Skeletal muscle tissue (tissue), 3 donors: ENCODE measurements at regions not wholly inside any gene's neighbourhood (a gene's known extent, or its start where the extent isn't known, plus 50 kb on each side); places are given as distances from the start of the nearest gene placed in this dataset.

ENCODE experiments used
- H3K27ac ChIP-seq: one replicate; pipeline ENCODE4 v1.7.0; 2013; ENCODE audit warnings: mild to moderate bottlenecking, low read depth, low read length, inconsistent platforms
- H3K27me3 ChIP-seq, 3 donors: one replicate each; pipeline ENCODE4 v1.7.0; 2013; ENCODE audit warnings: low read length in 3 of 3; ENCODE audit not compliant: control insufficient read depth in 3 of 3, insufficient read depth in 3 of 3
- H3K36me3 ChIP-seq, 3 donors: one replicate each; pipeline ENCODE4 v1.7.0; 2013; ENCODE audit warnings: low read length in 3 of 3; ENCODE audit not compliant: control insufficient read depth in 3 of 3, insufficient read depth in 3 of 3
- H3K4me1 ChIP-seq, 3 donors: one replicate each; pipeline ENCODE4 v1.7.0; 2013; ENCODE audit warnings: low read length in 3 of 3, mild to moderate bottlenecking in 3 of 3; ENCODE audit not compliant: control insufficient read depth in 3 of 3, insufficient read depth in 3 of 3
- H3K4me3 ChIP-seq, 3 donors: one replicate each; pipeline ENCODE4 v1.7.0; 2013; ENCODE audit warnings: low read length in 3 of 3
- H3K9ac ChIP-seq, 3 donors: one replicate each; pipeline ENCODE4 v1.7.0; 2013; ENCODE audit warnings: low read length in 3 of 3, mild to moderate bottlenecking in 3 of 3, moderate library complexity in 2 of 3, low read depth in 1 of 3
- H3K9me3 ChIP-seq, 3 donors: one replicate each; pipeline ENCODE4 v1.7.0; 2013; ENCODE audit warnings: low read length in 3 of 3; ENCODE audit not compliant: control insufficient read depth in 3 of 3
- donor health status: Osteomylitis.

DNA sequence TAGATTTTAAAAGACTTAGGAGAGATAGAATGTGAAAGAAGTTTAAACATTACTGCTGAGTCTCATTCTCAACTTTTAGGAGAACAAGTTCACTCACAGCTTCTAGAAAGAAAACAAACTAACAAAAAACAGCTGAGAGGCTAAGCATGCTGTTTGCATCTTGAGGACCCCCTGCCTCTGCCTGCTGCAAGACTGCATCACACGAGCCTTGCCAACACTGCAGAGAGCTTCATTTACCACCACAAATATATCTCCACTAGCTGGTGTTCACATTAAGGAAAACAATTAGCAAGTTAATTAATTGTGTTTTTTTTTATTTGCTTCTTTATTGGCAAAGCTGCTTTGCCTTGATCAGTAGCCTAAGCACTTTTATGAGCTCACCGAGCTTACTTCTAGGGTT is 336.6 kb upstream of the KIAA1217 start:
- no peaks in the 10 kb centered on the region for H3K4me1 ChIP-seq
- H3K9me3 ChIP-seq = no peaks in the 10 kb centered on the region
- no peaks in the 10 kb centered on the region for H3K36me3 ChIP-seq
- no peak overlapping the region for H3K27ac ChIP-seq
- no peak overlapping the region for H3K4me3 ChIP-seq
- no peaks in the 10 kb centered on the region for H3K27me3 ChIP-seq
- no peak overlapping the region for H3K9ac ChIP-seq

DNA sequence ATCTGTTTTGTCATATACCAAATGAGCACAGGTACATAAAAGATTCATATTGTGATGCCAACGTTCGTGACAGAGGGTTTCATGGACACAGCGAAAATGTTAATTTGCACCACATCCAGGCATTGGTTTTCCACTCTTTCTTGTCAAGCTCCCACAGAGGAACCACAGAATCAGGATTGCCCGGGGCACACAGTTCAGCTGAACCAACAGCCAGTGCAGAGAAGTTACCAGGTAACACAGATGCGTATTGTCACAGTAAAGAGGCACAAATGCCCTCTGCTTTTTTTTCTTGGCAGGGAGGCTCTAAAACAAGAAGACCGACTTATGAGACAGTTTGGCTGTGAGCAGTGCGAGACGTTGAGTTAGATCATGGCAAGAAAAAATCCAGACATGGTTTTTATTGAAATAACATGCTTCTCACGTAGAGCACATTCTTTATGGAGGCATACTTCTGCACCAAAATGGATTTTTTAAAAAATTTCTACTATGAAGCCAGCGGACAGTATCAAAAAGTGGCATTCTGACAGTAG is 331.1 kb upstream of the KIAA1217 start:
- Histone ChIP-seq H3K27me3 (no peaks in the 10 kb centered on the region), H3K36me3 (no peaks in the 10 kb centered on the region), H3K27ac (no peak overlapping the region), H3K9me3 (no peaks in the 10 kb centered on the region), H3K4me1 (no peaks in the 10 kb centered on the region), H3K4me3 (no peak overlapping the region), H3K9ac (no peak overlapping the region)

DNA sequence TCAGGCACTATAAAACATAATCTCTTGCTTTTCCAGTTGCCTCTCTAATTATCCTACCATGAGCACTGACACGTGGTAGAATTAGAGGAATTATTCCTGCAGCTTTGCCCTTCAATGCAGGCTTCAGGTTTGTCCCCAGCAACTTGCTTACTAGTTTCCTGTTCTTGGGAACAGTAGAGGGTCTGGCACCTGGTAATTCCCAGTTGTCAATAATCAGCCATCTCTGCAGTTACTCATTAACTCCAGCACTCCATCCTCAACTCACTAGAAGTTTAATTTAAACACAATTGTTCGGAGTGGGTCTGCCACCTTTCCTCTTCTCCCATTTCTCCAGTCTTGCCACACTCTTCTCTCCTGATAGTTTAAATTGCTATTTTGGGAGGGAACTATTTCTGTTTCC is 324.3 kb upstream of the KIAA1217 start:
- H3K27me3 ChIP-seq = no peaks in the 10 kb centered on the region
- no peaks in the 10 kb centered on the region for H3K4me1 ChIP-seq
- H3K9me3 ChIP-seq = no peaks in the 10 kb centered on the region
- no peak overlapping the region for H3K27ac ChIP-seq
- no peaks in the 10 kb centered on the region for H3K36me3 ChIP-seq
- H3K9ac ChIP-seq = no peak overlapping the region
- no peak overlapping the region for H3K4me3 ChIP-seq

DNA sequence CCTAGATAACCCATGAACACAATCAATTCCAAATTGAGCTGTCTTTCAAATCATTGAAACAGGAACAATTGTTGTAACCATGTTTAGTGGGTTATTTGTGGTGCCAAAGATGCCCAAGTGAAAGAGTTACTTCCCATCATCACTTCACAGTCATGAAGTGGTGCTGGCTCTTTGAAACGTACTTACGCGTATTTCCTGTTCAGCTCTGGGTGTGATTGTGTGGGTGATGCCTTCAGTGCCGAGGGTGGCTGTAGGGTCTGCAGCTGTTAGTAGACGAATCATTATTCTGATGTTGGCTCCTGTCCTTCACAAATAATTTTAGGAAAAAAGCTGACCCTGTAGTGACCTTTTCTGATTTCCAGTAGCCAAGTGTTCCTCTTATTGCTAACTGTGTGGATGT is 323.1 kb upstream of the KIAA1217 start:
- Histone ChIP-seq H3K27me3 (no peaks in the 10 kb centered on the region), H3K4me3 (no peak overlapping the region), H3K9me3 (no peaks in the 10 kb centered on the region), H3K4me1 (no peaks in the 10 kb centered on the region), H3K27ac (no peak overlapping the region), H3K9ac (no peak overlapping the region), H3K36me3 (no peaks in the 10 kb centered on the region)

DNA sequence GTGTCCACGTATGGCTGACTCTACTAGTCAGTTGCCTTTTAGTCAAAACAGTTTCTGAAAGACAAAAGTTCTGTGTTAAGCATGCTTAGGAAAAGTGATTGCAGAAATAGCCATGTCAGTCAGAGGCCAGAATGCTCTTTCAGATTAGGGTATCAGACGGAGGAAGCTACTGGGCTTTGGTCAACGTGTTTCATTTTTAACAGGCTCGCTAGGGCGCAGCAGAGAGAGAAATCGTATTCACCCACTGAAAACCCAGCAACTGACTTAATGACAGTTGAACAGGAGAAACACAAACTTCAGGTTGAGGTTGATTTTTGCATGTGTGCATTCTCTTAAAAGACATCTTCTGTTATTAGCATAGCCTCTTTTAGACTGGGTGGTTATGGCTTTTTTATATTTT is 322.6 kb upstream of the KIAA1217 start:
- no peak overlapping the region for H3K27ac ChIP-seq
- H3K4me3 ChIP-seq = no peak overlapping the region
- H3K27me3 ChIP-seq = no peaks in the 10 kb centered on the region
- H3K36me3 ChIP-seq = no peaks in the 10 kb centered on the region
- no peak overlapping the region for H3K9ac ChIP-seq
- H3K4me1 ChIP-seq = no peaks in the 10 kb centered on the region
- H3K9me3 ChIP-seq = no peaks in the 10 kb centered on the region

DNA sequence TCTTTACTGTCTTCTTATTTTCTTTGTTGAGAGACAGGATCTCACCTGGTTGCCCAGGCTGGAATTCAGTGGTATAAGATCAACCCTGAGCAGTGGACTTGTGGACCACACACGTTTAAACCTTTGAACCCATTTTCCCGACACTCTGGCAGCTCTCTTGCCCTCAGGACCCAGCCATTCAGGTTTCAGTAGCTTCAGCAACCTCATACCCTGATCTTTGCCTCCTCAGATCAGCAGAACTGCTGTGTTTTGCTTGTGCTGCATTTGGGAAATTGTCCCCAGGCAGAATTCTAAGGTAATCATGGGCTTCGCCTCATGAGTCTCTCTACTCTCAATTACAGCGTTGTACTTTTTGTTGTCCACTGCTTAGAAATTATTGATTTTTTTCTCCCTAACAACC is 317.6 kb upstream of the KIAA1217 start:
- Histone ChIP-seq H3K27ac (no peak overlapping the region), H3K27me3 (no peaks in the 10 kb centered on the region), H3K4me3 (no peak overlapping the region), H3K4me1 (no peaks in the 10 kb centered on the region), H3K9ac (no peak overlapping the region), H3K9me3 (no peaks in the 10 kb centered on the region), H3K36me3 (no peaks in the 10 kb centered on the region)

DNA sequence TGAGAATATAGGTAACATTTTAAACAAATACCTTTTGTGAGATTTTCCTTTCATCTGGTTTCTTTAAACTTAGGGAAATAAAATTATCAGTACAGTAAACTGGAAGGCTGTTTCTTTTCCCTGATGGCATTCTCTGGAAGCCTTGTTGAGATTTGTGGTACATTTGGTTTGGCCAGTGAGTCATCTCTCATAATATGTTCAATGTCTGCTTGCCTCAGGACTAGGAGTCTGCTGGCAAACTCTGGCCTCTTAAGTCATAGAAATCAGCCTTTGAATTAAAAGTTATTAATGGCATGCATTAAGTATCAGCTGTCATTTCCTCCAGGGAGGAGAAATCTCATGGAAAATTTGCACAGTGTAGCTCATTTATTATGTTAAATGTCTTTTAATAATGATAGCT is 316.6 kb upstream of the KIAA1217 start:
- Histone ChIP-seq H3K27me3 (no peaks in the 10 kb centered on the region), H3K9me3 (no peaks in the 10 kb centered on the region), H3K27ac (no peak overlapping the region), H3K9ac (no peak overlapping the region), H3K4me1 (no peaks in the 10 kb centered on the region), H3K4me3 (no peak overlapping the region), H3K36me3 (no peaks in the 10 kb centered on the region)

DNA sequence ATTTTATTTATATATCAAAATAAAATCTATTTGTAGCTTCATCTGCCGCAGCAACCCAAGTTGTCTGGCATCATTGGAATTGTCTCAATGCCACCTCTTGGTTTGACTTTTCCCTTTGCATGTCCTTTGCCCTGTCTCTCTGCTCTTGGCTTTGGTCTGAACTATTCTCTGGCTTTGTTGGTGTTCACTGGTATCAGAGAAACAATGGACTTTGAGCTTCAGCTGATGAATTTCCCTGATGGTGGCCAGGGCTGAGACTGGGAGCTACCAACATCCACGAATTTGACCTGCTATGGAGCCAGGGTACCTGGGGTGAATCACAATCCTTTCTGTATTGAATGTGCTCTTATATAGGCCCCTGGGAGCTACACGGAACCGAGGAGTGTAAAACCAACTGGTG is 311.7 kb upstream of the KIAA1217 start:
- H3K4me1 ChIP-seq = no peaks in the 10 kb centered on the region
- H3K36me3 ChIP-seq = no peaks in the 10 kb centered on the region
- no peak overlapping the region for H3K9ac ChIP-seq
- no peak overlapping the region for H3K27ac ChIP-seq
- no peaks in the 10 kb centered on the region for H3K9me3 ChIP-seq
- no peaks in the 10 kb centered on the region for H3K27me3 ChIP-seq
- H3K4me3 ChIP-seq = no peak overlapping the region

DNA sequence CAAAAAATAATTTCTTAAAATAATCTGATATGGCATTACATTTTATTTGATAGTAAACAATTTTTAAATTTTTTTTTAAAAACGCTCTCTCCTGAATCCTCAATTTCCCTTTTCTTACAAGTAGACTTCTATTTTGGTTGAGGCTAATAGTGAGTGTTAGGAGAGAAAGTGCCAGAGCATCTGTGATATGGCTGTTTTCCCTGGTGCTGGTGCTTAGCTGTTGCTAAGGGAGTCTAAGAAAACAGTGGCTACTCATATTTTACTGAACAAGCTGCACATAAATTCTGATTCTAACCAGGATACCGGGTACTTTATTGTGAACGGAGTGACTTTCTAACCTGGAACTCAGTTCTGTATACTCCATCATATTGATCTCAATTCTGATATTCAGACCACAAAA is 311.1 kb upstream of the KIAA1217 start:
- Histone ChIP-seq H3K36me3 (no peaks in the 10 kb centered on the region), H3K4me3 (no peak overlapping the region), H3K9ac (no peak overlapping the region), H3K4me1 (no peaks in the 10 kb centered on the region), H3K9me3 (no peaks in the 10 kb centered on the region), H3K27ac (no peak overlapping the region), H3K27me3 (no peaks in the 10 kb centered on the region)

DNA sequence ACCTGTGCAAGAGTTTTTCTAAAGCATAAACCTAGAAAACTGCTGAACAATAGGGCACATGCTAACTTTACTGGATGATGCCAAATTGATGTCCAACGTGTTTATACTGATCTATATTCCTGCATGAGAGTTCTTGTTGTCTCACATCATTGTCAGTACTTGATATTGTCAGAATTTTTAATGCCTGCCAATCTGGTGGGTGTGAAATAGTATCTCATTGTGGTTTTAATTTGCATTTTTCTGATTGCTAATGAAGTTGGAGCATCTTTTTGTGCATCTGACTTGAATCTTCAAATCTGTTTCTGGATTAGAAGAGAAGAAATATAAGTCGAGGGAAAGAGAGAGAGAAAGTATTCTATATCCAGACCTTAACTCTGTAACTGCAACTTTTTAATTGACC is 309.8 kb upstream of the KIAA1217 start:
- Histone ChIP-seq H3K9me3 (no peaks in the 10 kb centered on the region), H3K27ac (no peak overlapping the region), H3K9ac (no peak overlapping the region)

DNA sequence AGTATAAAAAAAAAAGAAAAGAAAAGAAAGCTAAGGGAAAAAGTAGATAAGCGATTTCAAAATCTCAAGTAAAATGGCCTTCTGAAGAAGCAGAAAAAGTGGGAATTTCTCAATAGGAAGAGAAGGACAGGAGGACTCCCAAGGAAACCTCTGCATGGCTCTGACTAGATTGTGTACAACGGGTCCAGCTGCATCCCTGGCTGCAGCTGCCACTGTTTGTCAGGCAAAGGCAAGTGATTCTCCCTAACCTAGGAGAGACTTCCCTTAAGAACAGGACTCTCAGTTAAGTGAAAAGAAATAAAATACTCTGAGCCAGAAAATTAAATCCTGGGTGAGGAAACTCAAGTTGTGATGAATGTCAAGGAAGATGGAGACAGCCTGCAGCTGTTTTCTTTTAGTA is 298.6 kb upstream of the KIAA1217 start:
- H3K4me3 ChIP-seq = no peak overlapping the region
- H3K36me3 ChIP-seq = no peaks in the 10 kb centered on the region
- no peaks in the 10 kb centered on the region for H3K27me3 ChIP-seq
- no peaks in the 10 kb centered on the region for H3K4me1 ChIP-seq
- peaks cover 0 to 3% (median 0%) of the 10 kb centered on the region in 3 donors for H3K9me3 ChIP-seq
- no peak overlapping the region for H3K9ac ChIP-seq
- no peak overlapping the region for H3K27ac ChIP-seq

More for the DNA sequence above, 309.8 kb upstream of the KIAA1217 start:
- Histone ChIP-seq H3K4me3 (no peak overlapping the region), H3K27me3 (no peaks in the 10 kb centered on the region), H3K36me3 (no peaks in the 10 kb centered on the region), H3K4me1 (no peaks in the 10 kb centered on the region)
